GM20431 (cell line): ENCODE measurements at regions not wholly inside any gene's neighbourhood (a gene's known extent, or its start where the extent isn't known, plus 50 kb on each side); places are given as distances from the start of the nearest gene placed in this dataset.

Experiments used
- in situ Hi-C: fragments of 300-500 bp; cut with MseI, MboI; formaldehyde crosslinking; loops from one replicate; pipeline ENCODE4 v1.15.0; 2020; ENCODE audit warnings: low sequenced_read_pairs; ENCODE audit not compliant: unreplicated experiment

DNA sequence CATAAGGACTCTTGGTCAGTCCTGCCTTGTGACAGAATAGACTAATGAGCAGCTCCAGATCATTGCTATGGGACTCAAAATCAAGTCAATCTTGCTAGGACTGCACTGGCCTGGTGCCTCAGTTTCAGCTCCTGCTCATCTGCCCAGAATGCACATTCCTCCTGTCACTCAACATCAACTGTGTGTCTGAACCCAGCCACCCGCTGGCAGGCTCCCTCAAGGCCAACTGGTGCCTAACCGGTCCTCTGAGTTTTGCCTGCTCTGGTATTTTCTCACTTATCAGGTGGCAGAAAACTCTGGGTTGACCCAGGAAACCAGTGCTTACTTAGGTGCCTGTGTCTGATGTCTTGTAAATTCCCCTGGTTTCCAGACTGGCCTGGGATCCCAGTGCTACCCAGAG lies 297.7 kb downstream of the DHX35 start:
- in situ Hi-C loops: loop anchor here (25.0 kb wide), 1 partner anchor 627 kb away; no protein-coding TSS in a partner anchor

DNA sequence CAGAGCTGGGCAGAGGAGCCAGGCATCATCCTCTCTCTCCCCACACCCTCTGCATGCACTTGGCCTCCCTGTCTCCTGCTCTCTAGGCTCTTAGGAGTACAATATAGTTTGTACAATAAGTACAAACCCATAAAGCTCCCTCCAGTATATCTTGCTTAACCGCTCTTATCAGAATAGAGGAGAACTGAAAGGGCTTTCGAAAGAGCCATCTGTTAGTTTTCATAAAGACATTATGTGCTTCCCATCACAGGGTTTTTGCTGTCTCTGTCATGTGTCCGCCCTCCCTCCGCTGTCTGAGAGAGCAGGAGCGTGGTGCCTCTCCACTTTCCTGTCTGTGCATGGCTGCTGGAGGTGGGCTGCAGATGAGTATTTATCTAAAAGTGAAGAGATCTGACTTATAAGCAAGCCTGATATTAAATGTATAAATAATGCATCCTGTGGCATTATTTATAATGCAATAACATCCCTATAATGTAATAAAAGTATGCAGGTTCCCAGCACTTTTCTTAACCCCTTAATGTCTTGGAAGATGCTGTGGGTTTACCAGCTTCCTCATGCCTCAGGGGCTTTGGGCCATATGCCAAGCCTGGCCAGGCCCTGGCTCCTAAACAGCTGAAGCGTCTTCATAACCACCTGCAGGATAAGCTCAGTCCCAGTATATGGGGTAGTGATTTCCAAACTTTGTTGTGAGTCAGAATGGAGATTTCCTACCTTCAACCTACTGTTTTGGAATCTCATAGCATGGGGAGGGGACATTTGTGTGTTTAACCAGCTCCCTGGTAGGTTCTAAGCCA lies 297.1 kb downstream of the DHX35 start:
- in situ Hi-C loops: loop anchor here (25.0 kb wide), 1 partner anchor 628 kb away; no protein-coding TSS in a partner anchor

DNA sequence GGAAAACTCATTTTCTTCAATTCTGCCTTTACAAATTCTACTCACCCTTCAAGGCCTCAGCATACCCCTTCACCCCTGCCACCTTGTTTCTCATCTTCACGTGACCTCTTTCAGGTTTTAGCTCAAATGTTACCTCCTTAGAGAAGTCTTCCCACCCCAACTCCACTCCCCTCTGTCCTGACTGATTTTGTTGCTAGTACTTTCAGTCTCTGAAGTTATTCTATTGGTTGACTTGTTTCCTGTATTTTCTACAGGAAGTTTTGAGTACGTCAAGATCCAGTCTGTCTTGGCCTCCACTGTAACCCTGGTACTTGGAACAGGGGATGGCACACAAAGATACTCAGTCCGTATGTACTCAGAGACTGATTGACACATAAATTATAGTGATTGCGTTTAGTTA lies 296.1 kb downstream of the DHX35 start:
- in situ Hi-C loops: loop anchor here (25.0 kb wide), 1 partner anchor 629 kb away; no protein-coding TSS in a partner anchor

- in situ Hi-C loops: loop anchor here (25.0 kb wide), 1 partner anchor 634 kb away; no protein-coding TSS in a partner anchor
Observed at GRCh38 chr20:39253051-39253755, 291.1 kb downstream of the DHX35 start.

DNA sequence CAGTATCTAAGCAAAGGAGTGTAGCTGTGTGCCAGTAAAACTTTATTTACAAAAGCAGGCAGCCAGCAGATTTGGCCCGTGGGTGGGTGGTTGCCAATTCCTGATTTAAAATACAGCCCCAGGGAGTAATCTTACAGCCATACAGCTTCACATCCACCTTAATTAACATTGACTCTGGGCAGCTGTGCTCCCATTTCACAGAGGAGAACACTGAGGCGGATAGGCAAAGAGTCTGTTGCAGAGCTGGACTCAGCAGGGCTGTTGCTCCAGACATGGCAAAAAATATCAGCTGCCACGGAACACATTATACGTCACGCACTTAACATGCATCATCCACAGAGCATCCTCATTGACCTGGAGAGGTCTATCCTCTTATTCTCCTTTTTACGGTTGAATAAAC lies 289.9 kb downstream of the DHX35 start:
- in situ Hi-C loops: loop anchor here (25.0 kb wide), 1 partner anchor 635 kb away; no protein-coding TSS in a partner anchor

DNA sequence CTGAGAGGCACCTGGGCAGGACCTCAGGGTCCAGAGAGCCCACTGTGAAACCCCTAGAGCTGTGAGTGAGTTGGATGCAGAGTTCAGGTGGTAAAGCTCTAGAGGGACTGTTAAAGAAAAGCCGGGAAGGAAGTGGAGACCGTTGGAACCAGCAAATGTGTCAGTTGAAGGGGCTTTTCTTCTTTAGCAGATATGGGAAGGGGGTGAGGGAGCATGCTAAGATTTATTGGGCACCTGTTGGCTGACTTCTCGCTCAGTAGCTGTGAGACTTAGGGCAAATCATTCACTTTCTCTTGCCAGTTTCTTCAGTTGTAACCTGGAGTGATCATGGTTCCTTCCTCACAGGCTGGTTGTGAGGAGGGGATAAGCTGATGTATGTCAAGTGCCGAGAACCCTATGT lies 287.7 kb downstream of the DHX35 start:
- in situ Hi-C loops: loop anchor here (25.0 kb wide), 1 partner anchor 638 kb away; no protein-coding TSS in a partner anchor

DNA sequence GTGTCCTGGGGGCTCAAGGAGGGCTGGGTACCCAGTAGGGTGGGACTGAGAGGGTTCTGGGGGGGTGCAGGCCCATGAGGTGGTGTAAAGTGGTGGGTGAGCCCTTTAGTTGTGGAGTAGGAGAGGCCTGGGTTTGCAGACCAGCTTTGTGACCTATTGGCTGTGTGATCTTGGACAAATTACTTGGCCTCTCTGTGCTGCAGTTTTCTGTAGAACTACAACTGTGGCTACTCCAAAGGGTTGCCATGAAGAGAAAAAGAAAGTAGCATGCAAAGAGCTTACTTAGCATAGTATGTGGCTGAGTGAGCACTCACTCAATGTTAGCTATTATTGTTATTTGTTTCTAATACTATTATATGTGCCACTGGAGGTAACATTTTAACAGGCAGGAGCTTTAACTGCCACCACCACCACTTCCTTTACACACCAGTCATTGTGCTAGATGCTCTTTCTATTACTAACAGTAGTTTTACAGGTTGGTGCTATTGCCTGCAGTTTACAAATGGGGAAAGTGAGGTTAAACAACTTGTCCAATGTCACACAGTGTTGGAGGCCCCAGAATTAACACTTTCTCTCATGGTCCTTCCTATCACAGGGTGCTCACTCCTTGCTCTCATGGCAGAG lies 286.8 kb downstream of the DHX35 start:
- in situ Hi-C loops: no loop called here

- in situ Hi-C loops: no loop called here
Observed at GRCh38 chr20:39248171-39248861, 286.2 kb downstream of the DHX35 start.

- in situ Hi-C loops: no loop called here
Observed at GRCh38 chr20:39246436-39246835, 284.3 kb downstream of the DHX35 start.

DNA sequence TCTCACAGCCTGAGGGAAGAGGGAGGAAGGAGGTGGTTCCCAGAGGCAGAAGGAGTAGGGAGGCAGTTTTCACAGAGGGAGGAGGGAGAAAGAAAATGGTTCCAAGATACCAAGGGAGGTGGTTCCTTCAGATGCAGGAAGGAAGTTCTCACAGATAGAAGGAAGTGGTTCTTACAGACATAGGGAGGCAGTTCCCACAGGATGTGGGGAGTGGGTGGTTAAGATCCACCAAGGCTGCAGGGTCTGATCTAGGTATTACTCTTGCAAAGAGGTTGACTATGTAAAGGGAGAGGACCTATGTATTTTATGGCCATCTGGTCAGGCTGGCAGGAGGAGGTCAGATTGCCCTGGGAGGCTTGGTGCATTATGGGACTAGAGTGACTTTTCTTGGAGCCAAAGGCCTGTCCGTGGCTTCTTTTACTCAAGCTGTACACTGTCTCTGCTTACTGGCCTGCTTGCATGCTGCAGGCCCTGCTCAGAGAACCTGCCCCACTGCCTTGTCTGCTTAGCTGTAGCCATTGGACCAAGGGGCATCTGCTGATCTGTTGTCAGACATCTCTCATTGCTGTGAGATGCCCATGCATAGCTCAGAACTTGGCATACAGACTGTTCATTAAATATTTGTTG lies 283.7 kb downstream of the DHX35 start:
- in situ Hi-C loops: no loop called here

DNA sequence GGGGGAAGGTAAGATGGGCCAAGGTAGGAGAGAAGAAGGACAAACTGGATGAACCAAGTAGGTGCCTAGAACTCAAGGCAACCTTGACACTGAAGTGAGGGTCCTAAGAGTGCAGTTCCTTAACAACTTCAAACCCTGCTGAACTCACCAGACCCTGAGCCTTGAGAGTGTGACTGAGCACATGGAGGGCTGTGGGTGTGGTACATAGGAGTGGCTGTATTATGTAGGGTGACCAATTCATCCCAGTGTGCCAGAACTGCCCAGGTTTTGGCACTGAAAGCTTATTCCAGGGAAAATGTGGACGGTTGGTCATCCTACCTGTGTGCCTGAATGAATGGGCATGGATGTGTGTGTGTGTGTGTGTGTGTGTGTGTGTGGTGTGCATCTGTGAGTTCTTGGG lies 281.8 kb downstream of the DHX35 start:
- in situ Hi-C loops: no loop called here

DNA sequence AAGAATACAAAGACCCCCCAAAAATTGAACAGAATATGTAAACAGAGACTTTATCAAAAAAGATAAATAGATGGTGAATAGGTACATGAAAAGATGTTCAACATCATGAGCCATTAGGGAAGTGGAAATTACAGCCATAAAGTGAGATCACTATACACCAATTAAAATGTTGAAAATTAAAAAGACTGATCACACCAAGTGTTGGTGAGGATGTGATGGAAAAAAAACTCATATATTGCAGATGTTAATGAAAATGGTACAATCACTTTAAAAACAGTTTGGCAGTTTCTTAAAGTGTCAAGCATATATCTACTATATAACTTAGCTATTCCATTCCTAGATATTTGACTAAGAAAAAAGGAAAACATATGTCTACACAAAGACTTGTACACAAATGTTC lies 280.5 kb downstream of the DHX35 start:
- in situ Hi-C loops: no loop called here

GRCh38 chr20:39234520-39235095 lies 272.5 kb downstream of the DHX35 start:
- in situ Hi-C loops: no loop called here

DNA sequence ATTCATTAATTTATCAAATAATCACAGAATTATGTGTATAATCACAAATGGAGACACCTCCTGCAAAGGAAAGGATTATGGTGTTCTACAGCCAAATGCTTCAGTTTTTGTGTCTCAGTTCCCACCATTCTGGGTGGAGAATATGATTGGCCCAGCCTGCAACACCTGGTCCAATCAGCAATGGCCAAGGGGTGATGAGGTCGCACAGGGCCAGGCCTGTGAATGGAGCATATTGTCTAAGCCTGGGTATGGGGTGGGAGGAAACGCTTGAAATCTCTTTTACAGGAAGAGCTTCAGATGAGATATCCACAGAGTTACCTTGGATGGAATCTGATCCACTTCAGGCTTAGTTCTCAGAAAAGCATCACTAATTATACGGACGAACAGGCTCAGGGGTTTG lies 271.6 kb downstream of the DHX35 start:
- in situ Hi-C loops: no loop called here

DNA sequence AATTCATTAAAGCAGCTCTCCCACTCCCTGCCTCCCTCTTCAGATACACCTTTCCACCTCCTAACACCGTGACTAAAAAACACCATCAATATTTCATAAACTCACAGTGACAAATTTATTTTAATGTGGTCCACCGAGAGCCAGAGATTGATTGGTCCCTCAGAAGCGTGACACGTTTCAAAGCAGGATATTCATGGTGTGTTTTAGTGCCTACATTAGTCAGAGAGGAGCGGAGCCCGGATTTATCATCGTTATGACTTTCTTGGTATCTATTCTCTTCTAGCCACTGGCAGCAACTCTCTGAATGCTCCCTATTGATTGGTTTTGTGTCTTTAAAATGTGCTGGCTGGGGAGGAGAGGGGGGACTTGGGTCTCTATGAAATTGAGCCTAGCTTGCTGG lies 265.3 kb downstream of the DHX35 start:
- in situ Hi-C loops: no loop called here

GRCh38 chr20:39225978-39226377 lies 263.8 kb downstream of the DHX35 start:
- in situ Hi-C loops: no loop called here

DNA sequence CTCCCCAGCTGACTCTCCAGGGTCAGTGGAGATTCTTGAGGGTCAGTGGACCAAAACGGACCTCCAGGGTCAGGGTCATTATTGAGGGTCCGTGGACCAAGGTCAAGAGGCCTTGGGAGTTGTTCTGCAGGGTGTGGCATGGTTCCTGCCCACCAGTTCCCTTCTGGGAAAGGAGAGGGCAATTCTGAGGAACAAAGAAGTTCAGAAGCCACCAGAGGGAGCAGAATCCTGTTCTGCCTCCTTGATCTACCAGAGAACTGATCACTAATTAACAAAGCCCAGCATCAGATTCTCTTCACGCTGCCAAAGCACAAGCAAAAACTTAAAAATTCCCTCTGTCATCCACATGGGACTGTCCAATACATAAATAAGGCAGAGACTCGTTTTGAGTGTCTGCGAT lies 263.4 kb downstream of the DHX35 start:
- in situ Hi-C loops: no loop called here

- in situ Hi-C loops: no loop called here
Observed at GRCh38 chr20:39222101-39222500, 260.0 kb downstream of the DHX35 start.

- in situ Hi-C loops: no loop called here
Observed at GRCh38 chr20:39216195-39216594, 254.1 kb downstream of the DHX35 start.
